ENCODE measurements at regions not wholly inside any gene's neighbourhood (a gene's known extent, or its start where the extent isn't known, plus 50 kb on each side); places are given as distances from the start of the nearest gene placed in this dataset.
"Not testable (repeated sequence)": the region's sequence is repeated elsewhere in the genome, so short reads cannot be mapped to it uniquely, and the experiment has no call there.

GRCh38 chrX:84611843-84612636 lies 109.8 kb upstream of the HDX start:
- DNase-seq, result no peak

- DNase-seq, result no peak
Measured at GRCh38 chrX:84634201-84634782, 132.0 kb upstream of the HDX start.

- DNase-seq, result no peak
Measured at GRCh38 chrX:84666086-84666485, 163.8 kb upstream of the HDX start.

GRCh38 chrX:84690228-84690627 lies 188.0 kb upstream of the HDX start:
- no peak for DNase-seq

GRCh38 chrX:84709987-84710386 lies 207.7 kb upstream of the HDX start:
- peak; percentile 4 for DNase-seq

- DNase-seq, result peak; percentile 24
Measured at GRCh38 chrX:84710611-84711010, 208.4 kb upstream of the HDX start.

GRCh38 chrX:84712621-84713020 lies 210.4 kb upstream of the HDX start:
- DNase-seq, result no peak

- DNase-seq, result no peak
Measured at GRCh38 chrX:84715315-84715714, 213.1 kb upstream of the HDX start.

- no peak for DNase-seq
Measured at GRCh38 chrX:84717343-84717742, 215.1 kb upstream of the HDX start.

GRCh38 chrX:84721416-84721815 lies 219.2 kb upstream of the HDX start:
- DNase-seq, result no peak

GRCh38 chrX:84724576-84724975 lies 222.3 kb upstream of the HDX start:
- no peak for DNase-seq

GRCh38 chrX:84729408-84729807 lies 227.2 kb upstream of the HDX start:
- DNase-seq, result no peak

GRCh38 chrX:84729809-84730208 lies 227.6 kb upstream of the HDX start:
- DNase-seq, result peak; percentile 42

- no peak for DNase-seq
Measured at GRCh38 chrX:84735025-84735424, 232.8 kb upstream of the HDX start.

GRCh38 chrX:84737471-84737871 lies 235.2 kb upstream of the HDX start:
- DNase-seq, result no peak

- no peak for DNase-seq
Measured at GRCh38 chrX:84747516-84747915, 245.3 kb upstream of the HDX start.

GRCh38 chrX:84748965-84749656 lies 246.9 kb upstream of the HDX start:
- DNase-seq, result no peak

- DNase-seq, result no peak
Measured at GRCh38 chrX:84760560-84760959, 243.1 kb upstream of the APOOL start.

- DNase-seq, result no peak
Measured at GRCh38 chrX:84796321-84796720, 207.4 kb upstream of the APOOL start.

- peak; percentile 2 for DNase-seq
Measured at GRCh38 chrX:84830836-84831235, 172.8 kb upstream of the APOOL start.

- DNase-seq, result not testable (repeated sequence)
Measured at GRCh38 chrX:84846541-84846940, 157.1 kb upstream of the APOOL start.

- not testable (repeated sequence) for DNase-seq
Measured at GRCh38 chrX:84851183-84851582, 152.5 kb upstream of the APOOL start.

GRCh38 chrX:84856791-84857190 lies 146.9 kb upstream of the APOOL start:
- DNase-seq, result not testable (repeated sequence)

- DNase-seq, result not testable (repeated sequence)
Measured at GRCh38 chrX:84858771-84859170, 144.9 kb upstream of the APOOL start.
